Activated CD4-positive, alpha-beta memory T cell treated with anti-CD3 and anti-CD28 coated beads, Interleukin-2, amount 10 ng/mL, durations not matched to agents 7 days and 5 days (primary cell): ENCODE measurements at regions not wholly inside any gene's neighbourhood (a gene's known extent, or its start where the extent isn't known, plus 50 kb on each side); places are given as distances from the start of the nearest gene placed in this dataset.

Experiments
- CTCF ChIA-PET: fragments of 350-600 bp; sonication (Branson Sonifier 250); formaldehyde crosslinking; loops from one replicate; lab custom pipeline; 2021; ENCODE audit warnings: antibody characterized with exemption, inconsistent platforms; lab: Charles Lee
- POLR2A ChIA-PET: fragments of 350-600 bp; sonication (Branson Sonifier 250); formaldehyde crosslinking; loops from one replicate; lab custom pipeline; 2021; ENCODE audit warnings: antibody characterized with exemption; lab: Charles Lee
- DNase-seq: peaks from one replicate; pipeline ENCODE4 v3.0.0-alpha.2; 2020
- H3K27ac Mint-ChIP-seq: one replicate; pipeline ENCODE4 v1.8.0; 2021; ENCODE audit warnings: mild to moderate bottlenecking, mixed read lengths
- H3K27me3 Mint-ChIP-seq: one replicate; pipeline ENCODE4 v1.8.0; 2021; ENCODE audit warnings: mixed read lengths
- H3K36me3 Mint-ChIP-seq: one replicate; pipeline ENCODE4 v1.8.0; 2021; ENCODE audit warnings: low read depth, mixed read lengths
- H3K4me1 Mint-ChIP-seq: one replicate; pipeline ENCODE4 v1.8.0; 2021; ENCODE audit warnings: mixed read lengths
- H3K4me3 Mint-ChIP-seq: one replicate; pipeline ENCODE4 v1.8.0; 2021; ENCODE audit warnings: mild to moderate bottlenecking, mixed read lengths
- H3K9me3 Mint-ChIP-seq: one replicate; pipeline ENCODE4 v1.8.0; 2021; ENCODE audit warnings: mixed read lengths

- POLR2A ChIA-PET: no interaction called here
- CTCF ChIA-PET: no interaction called here
Observed at GRCh38 chr1:56339786-56340465, 239.4 kb downstream of the PLPP3 start.

DNA sequence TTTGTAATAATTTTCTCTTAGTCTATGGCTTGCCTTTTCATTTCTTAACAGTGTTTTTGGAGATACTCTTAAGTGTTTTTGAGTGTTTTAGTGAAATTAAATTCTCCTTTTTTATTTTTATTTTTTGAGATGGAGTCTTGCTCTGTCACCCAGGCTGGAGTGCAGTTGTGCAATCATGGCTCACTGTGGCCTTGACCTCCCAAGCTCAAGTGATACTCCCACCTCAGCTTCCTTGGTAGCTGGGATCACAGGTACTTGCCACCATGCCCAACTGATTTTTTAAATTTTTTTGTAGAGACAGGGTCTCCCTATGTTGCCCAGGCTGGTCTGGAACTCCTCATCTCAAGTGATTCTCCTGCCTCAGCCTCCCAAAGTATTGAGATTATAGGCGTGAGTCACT, 240.3 kb downstream of the PLPP3 start:
- Mint-ChIP-seq H3K27ac (no peak overlapping the region), H3K4me3 (no peak overlapping the region), H3K36me3 (no peaks in the 10 kb centered on the region), H3K4me1 (no peaks in the 10 kb centered on the region), H3K9me3 (peaks cover 4% of the 10 kb centered on the region), H3K27me3 (no peaks in the 10 kb centered on the region)
- ChIA-PET POLR2A (no interaction called here), CTCF (no interaction called here)
- DNase-seq: no peak

More at GRCh38 chr1:56339786-56340465, 239.4 kb downstream of the PLPP3 start:
- H3K4me1 Mint-ChIP-seq: no peaks in the 10 kb centered on the region
- H3K36me3 Mint-ChIP-seq: no peaks in the 10 kb centered on the region
- H3K27ac Mint-ChIP-seq: no peak overlapping the region
- no peak for DNase-seq
- peaks cover 4% of the 10 kb centered on the region for H3K9me3 Mint-ChIP-seq
- no peak overlapping the region for H3K4me3 Mint-ChIP-seq
- no peaks in the 10 kb centered on the region for H3K27me3 Mint-ChIP-seq

- no peaks in the 10 kb centered on the region for H3K36me3 Mint-ChIP-seq
- H3K4me1 Mint-ChIP-seq: no peaks in the 10 kb centered on the region
- ChIA-PET CTCF (no interaction called here), POLR2A (no interaction called here)
- no peak for DNase-seq
- H3K27ac Mint-ChIP-seq: no peak overlapping the region
- H3K9me3 Mint-ChIP-seq: peaks cover 4% of the 10 kb centered on the region
- H3K27me3 Mint-ChIP-seq: no peaks in the 10 kb centered on the region
- no peak overlapping the region for H3K4me3 Mint-ChIP-seq
Observed at GRCh38 chr1:56336982-56337381, 242.4 kb downstream of the PLPP3 start.

GRCh38 chr1:56335394-56335793, 244.0 kb downstream of the PLPP3 start:
- POLR2A ChIA-PET: no interaction called here

GRCh38 chr1:56334047-56334446, 245.3 kb downstream of the PLPP3 start:
- ChIA-PET CTCF (interaction anchor here (0.7 kb wide), 1 partner anchor 13 kb away, joined by 4 read pairs; no protein-coding TSS in a partner anchor), POLR2A (interaction anchor here (1.1 kb wide), 1 partner anchor 10 kb away, joined by 3 read pairs; no protein-coding TSS in a partner anchor)
- Mint-ChIP-seq H3K4me3 (no peak overlapping the region), H3K27ac (no peak overlapping the region), H3K27me3 (no peaks in the 10 kb centered on the region), H3K4me1 (peaks cover 4% of the 10 kb centered on the region), H3K9me3 (no peaks in the 10 kb centered on the region), H3K36me3 (no peaks in the 10 kb centered on the region)
- no peak for DNase-seq

More at GRCh38 chr1:56335394-56335793, 244.0 kb downstream of the PLPP3 start:
- Mint-ChIP-seq H3K27ac (no peak overlapping the region), H3K9me3 (no peaks in the 10 kb centered on the region), H3K27me3 (no peaks in the 10 kb centered on the region), H3K36me3 (no peaks in the 10 kb centered on the region), H3K4me3 (no peak overlapping the region), H3K4me1 (peaks cover under 1% of the 10 kb centered on the region)
- CTCF ChIA-PET: no interaction called here
- DNase-seq: no peak

GRCh38 chr1:56333461-56333860, 245.9 kb downstream of the PLPP3 start:
- CTCF ChIA-PET: no interaction called here
- DNase-seq: no peak
- POLR2A ChIA-PET: interaction anchor here (1.1 kb wide), 1 partner anchor 11 kb away, joined by 3 read pairs; no protein-coding TSS in a partner anchor

GRCh38 chr1:56331892-56332567, 247.3 kb downstream of the PLPP3 start:
- H3K36me3 Mint-ChIP-seq: no peaks in the 10 kb centered on the region
- H3K4me1 Mint-ChIP-seq: peaks cover 4% of the 10 kb centered on the region
- ChIA-PET POLR2A (no interaction called here), CTCF (no interaction called here)
- H3K4me3 Mint-ChIP-seq: no peak overlapping the region
- H3K9me3 Mint-ChIP-seq: no peaks in the 10 kb centered on the region
- no peak for DNase-seq
- no peaks in the 10 kb centered on the region for H3K27me3 Mint-ChIP-seq
- no peak overlapping the region for H3K27ac Mint-ChIP-seq

More at GRCh38 chr1:56333461-56333860, 245.9 kb downstream of the PLPP3 start:
- H3K4me1 Mint-ChIP-seq: peaks cover 4% of the 10 kb centered on the region
- no peaks in the 10 kb centered on the region for H3K9me3 Mint-ChIP-seq
- H3K36me3 Mint-ChIP-seq: no peaks in the 10 kb centered on the region
- H3K27me3 Mint-ChIP-seq: no peaks in the 10 kb centered on the region
- H3K4me3 Mint-ChIP-seq: no peak overlapping the region
- H3K27ac Mint-ChIP-seq: no peak overlapping the region

- no peak for DNase-seq
- ChIA-PET CTCF (no interaction called here), POLR2A (no interaction called here)
- no peaks in the 10 kb centered on the region for H3K27me3 Mint-ChIP-seq
- H3K4me1 Mint-ChIP-seq: peaks cover 4% of the 10 kb centered on the region
- H3K36me3 Mint-ChIP-seq: no peaks in the 10 kb centered on the region
- no peak overlapping the region for H3K4me3 Mint-ChIP-seq
- no peak overlapping the region for H3K27ac Mint-ChIP-seq
- no peaks in the 10 kb centered on the region for H3K9me3 Mint-ChIP-seq
Observed at GRCh38 chr1:56331207-56331891, 248.0 kb downstream of the PLPP3 start.

DNA sequence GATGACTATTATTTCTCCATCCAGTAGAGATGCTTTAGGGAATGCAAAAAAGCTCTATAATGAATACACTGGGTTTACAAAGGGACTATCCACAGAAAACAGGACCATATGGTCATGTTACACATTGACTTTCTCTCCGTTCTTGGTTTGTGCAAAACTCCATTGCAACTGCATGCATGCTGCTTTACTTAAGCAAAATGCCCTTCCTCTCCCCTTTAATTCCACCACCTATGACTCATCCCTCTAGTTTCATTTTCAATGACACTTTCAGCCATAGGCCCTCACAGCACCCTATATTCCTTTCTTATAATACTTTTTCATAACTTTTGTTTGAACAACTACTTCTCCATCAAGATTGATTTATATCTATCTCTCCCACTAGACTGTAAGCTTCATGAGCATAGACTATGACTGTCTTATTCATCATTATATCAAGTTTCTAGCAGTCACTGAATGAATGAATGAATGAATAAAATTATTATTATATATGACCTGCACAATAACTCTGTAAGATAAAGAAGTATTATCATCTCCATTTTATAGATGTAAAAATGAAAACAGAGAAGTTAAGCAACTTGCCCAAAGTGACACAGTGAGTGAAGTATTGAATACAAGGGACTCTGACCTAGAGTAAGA, 248.9 kb downstream of the PLPP3 start:
- POLR2A ChIA-PET: no interaction called here
- Mint-ChIP-seq H3K9me3 (no peaks in the 10 kb centered on the region), H3K27ac (no peak overlapping the region), H3K4me1 (peaks cover 4% of the 10 kb centered on the region), H3K4me3 (no peak overlapping the region), H3K27me3 (no peaks in the 10 kb centered on the region), H3K36me3 (no peaks in the 10 kb centered on the region)
- CTCF ChIA-PET: no interaction called here
- DNase-seq: no peak

- H3K27me3 Mint-ChIP-seq: no peaks in the 10 kb centered on the region
- H3K9me3 Mint-ChIP-seq: no peaks in the 10 kb centered on the region
- peaks cover 4% of the 10 kb centered on the region for H3K4me1 Mint-ChIP-seq
- ChIA-PET CTCF (no interaction called here), POLR2A (no interaction called here)
- no peaks in the 10 kb centered on the region for H3K36me3 Mint-ChIP-seq
- H3K27ac Mint-ChIP-seq: no peak overlapping the region
- no peak for DNase-seq
- no peak overlapping the region for H3K4me3 Mint-ChIP-seq
Observed at GRCh38 chr1:56329970-56330369, 249.4 kb downstream of the PLPP3 start.

DNA sequence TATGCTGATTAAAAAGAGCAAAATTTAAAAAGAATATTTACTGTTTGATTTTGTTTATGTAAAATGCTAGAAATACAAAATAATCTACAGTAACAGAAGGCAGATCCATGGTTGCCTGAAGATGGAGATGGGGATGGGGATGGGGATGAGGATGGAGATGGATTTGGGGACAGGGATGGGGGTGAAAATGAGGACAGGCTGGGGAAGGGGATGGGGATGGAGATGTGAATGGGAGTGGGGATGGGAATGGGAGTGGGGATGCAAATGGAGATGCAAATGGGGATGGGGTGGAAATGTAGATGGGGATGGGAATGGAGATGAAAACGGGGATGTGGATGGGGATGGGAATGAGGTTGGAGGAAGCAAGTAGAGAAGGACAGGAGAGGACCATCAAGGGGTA, 252.2 kb downstream of the PLPP3 start:
- H3K4me1 Mint-ChIP-seq: peaks cover 4% of the 10 kb centered on the region
- no peak overlapping the region for H3K27ac Mint-ChIP-seq
- no peaks in the 10 kb centered on the region for H3K27me3 Mint-ChIP-seq
- DNase-seq: no peak
- H3K9me3 Mint-ChIP-seq: peaks cover 4% of the 10 kb centered on the region
- ChIA-PET POLR2A (no interaction called here), CTCF (no interaction called here)
- no peaks in the 10 kb centered on the region for H3K36me3 Mint-ChIP-seq
- H3K4me3 Mint-ChIP-seq: no peak overlapping the region

- H3K27ac Mint-ChIP-seq: no peak overlapping the region
- no peak for DNase-seq
- peaks cover 4% of the 10 kb centered on the region for H3K4me1 Mint-ChIP-seq
- CTCF ChIA-PET: no interaction called here
- no peak overlapping the region for H3K4me3 Mint-ChIP-seq
- POLR2A ChIA-PET: no interaction called here
- H3K27me3 Mint-ChIP-seq: no peaks in the 10 kb centered on the region
- peaks cover 4% of the 10 kb centered on the region for H3K9me3 Mint-ChIP-seq
- H3K36me3 Mint-ChIP-seq: no peaks in the 10 kb centered on the region
Observed at GRCh38 chr1:56326056-56326455, 253.3 kb downstream of the PLPP3 start.

GRCh38 chr1:56324504-56324903, 254.9 kb downstream of the PLPP3 start:
- Mint-ChIP-seq H3K36me3 (no peaks in the 10 kb centered on the region), H3K27ac (no peak overlapping the region), H3K27me3 (no peaks in the 10 kb centered on the region), H3K4me1 (no peaks in the 10 kb centered on the region), H3K4me3 (no peak overlapping the region), H3K9me3 (peaks cover 4% of the 10 kb centered on the region)
- POLR2A ChIA-PET: no interaction called here
- CTCF ChIA-PET: no interaction called here
- no peak for DNase-seq
